Fibroblast of lung (primary cell): ENCODE measurements at regions not wholly inside any gene's neighbourhood (a gene's known extent, or its start where the extent isn't known, plus 50 kb on each side); places are given as distances from the start of the nearest gene placed in this dataset.

Experiments
- DNase-seq, 2 donors: peaks; one replicate each; pipeline versions ENCODE4 v3.0.0 to v3.0.0-alpha.2; 2010; ENCODE audit warnings: low read depth in 2 of 2
- H2AFZ ChIP-seq: 2 replicates; pipeline ENCODE4 v1.5.1; 2012; ENCODE audit warnings: low read length, control low read depth, inconsistent platforms
- H3K27ac ChIP-seq: 2 replicates; pipeline ENCODE4 v1.5.1; 2011; ENCODE audit warnings: low read length, control low read depth; ENCODE audit not compliant: insufficient read depth
- H3K27me3 ChIP-seq: 2 replicates; pipeline ENCODE4 v1.5.1; 2011; ENCODE audit warnings: mild to moderate bottlenecking, low read length; ENCODE audit not compliant: control insufficient read depth, insufficient read depth
- H3K36me3 ChIP-seq: 2 replicates; pipeline ENCODE4 v1.5.1; 2011; ENCODE audit warnings: low read length; ENCODE audit not compliant: control insufficient read depth, insufficient read depth
- H3K4me1 ChIP-seq: 2 replicates; pipeline ENCODE4 v1.5.1; 2011; ENCODE audit warnings: low read length; ENCODE audit not compliant: control insufficient read depth, insufficient read depth; ENCODE audit errors: extremely low read depth
- H3K4me2 ChIP-seq: 2 replicates; pipeline ENCODE4 v1.5.1; 2011; ENCODE audit warnings: low read length, control low read depth; ENCODE audit not compliant: insufficient read depth; ENCODE audit errors: extremely low read depth
- H3K4me3 ChIP-seq, 4 experiments: fragments of 200-600 bp in 1 of 4; sonication (generic) in 1 of 4; replicated peaks in 1 of 4; 2 replicates each; pipeline ENCODE4 v1.5.1; 2011 to 2016; ENCODE audit warnings: low read length in 4 of 4, low read depth in 3 of 4, mild to moderate bottlenecking in 3 of 4, control low read depth in 2 of 4, inconsistent platforms in 1 of 4, mixed read lengths in 1 of 4; ENCODE audit not compliant: insufficient read depth in 1 of 4; ENCODE audit errors: control extremely low read depth in 1 of 4
- H3K79me2 ChIP-seq: 2 replicates; pipeline ENCODE4 v1.5.1; 2012; ENCODE audit warnings: mild to moderate bottlenecking, low read length, inconsistent platforms; ENCODE audit not compliant: control insufficient read depth, insufficient read depth
- H3K9ac ChIP-seq: 2 replicates; pipeline ENCODE4 v1.5.1; 2011; ENCODE audit warnings: mild to moderate bottlenecking, low read length, control low read depth; ENCODE audit not compliant: insufficient read depth
- H3K9me3 ChIP-seq: 2 replicates; pipeline ENCODE4 v1.5.1; 2012; ENCODE audit warnings: low read depth, low read length; ENCODE audit not compliant: control insufficient read depth, insufficient read depth
- H4K20me1 ChIP-seq: 2 replicates; pipeline ENCODE4 v1.5.1; 2011; ENCODE audit warnings: low read length; ENCODE audit not compliant: control insufficient read depth, insufficient read depth; ENCODE audit errors: extremely low read depth
- CTCF ChIP-seq, 2 donors: IDR thresholded peaks in 1 of 2; conservative IDR thresholded peaks in 1 of 2; 1 replicate in 1 of 2; 2 replicates in 1 of 2; pipeline ENCODE4 v1.5.1; 2011 to 2012; ENCODE audit warnings: low read length in 2 of 2, control low read depth in 1 of 2, inconsistent platforms in 1 of 2, low read depth in 1 of 2, mild to moderate bottlenecking in 1 of 2
- EZH2 ChIP-seq: IDR thresholded peaks from 2 replicates; pipeline ENCODE4 v1.5.1; 2012; ENCODE audit warnings: low read length, control low read depth, mild to moderate bottlenecking; ENCODE audit errors: missing control alignments

- H3K27me3 ChIP-seq = peaks cover 16% of the 10 kb centered on the region
- TF ChIP-seq EZH2 (no peak), CTCF (conservative IDR thresholded peaks at IDR 0.05 in 1 of 2, IDR thresholded peaks at IDR 0.05 in 1 of 2; ENCODE audit: low read depth in 1 of 2, low read length in 2 of 2) (no peak)
- H3K4me3 ChIP-seq = no peak overlapping the region
- no peaks in the 10 kb centered on the region for H3K4me1 ChIP-seq
- H3K9ac ChIP-seq = no peak overlapping the region
- no peak overlapping the region for H3K4me2 ChIP-seq
- no peak overlapping the region for H3K27ac ChIP-seq
- no peaks in the 10 kb centered on the region for H4K20me1 ChIP-seq
- H3K79me2 ChIP-seq = no peaks in the 10 kb centered on the region
- no peaks in the 10 kb centered on the region for H3K36me3 ChIP-seq
- H3K9me3 ChIP-seq = no peaks in the 10 kb centered on the region
- no peak for DNase-seq
- H2AFZ ChIP-seq = no peak overlapping the region
Measured at GRCh38 chr4:38204339-38205035, 244.3 kb downstream of the PTTG2 start.

- no peak for DNase-seq
- H4K20me1 ChIP-seq = no peaks in the 10 kb centered on the region
- H3K4me2 ChIP-seq = no peak overlapping the region
- peaks cover 9% of the 10 kb centered on the region for H3K27me3 ChIP-seq
- no peak overlapping the region for H2AFZ ChIP-seq
- H3K9ac ChIP-seq = no peak overlapping the region
- H3K36me3 ChIP-seq = no peaks in the 10 kb centered on the region
- H3K9me3 ChIP-seq = no peaks in the 10 kb centered on the region
- TF ChIP-seq EZH2 (no peak), CTCF (conservative IDR thresholded peaks at IDR 0.05 in 1 of 2, IDR thresholded peaks at IDR 0.05 in 1 of 2; ENCODE audit: low read depth in 1 of 2, low read length in 2 of 2) (no peak)
- no peak overlapping the region for H3K27ac ChIP-seq
- H3K4me3 ChIP-seq = no peak overlapping the region
- H3K79me2 ChIP-seq = no peaks in the 10 kb centered on the region
- H3K4me1 ChIP-seq = no peaks in the 10 kb centered on the region
Measured at GRCh38 chr4:38205261-38205660, 245.1 kb downstream of the PTTG2 start.

DNA sequence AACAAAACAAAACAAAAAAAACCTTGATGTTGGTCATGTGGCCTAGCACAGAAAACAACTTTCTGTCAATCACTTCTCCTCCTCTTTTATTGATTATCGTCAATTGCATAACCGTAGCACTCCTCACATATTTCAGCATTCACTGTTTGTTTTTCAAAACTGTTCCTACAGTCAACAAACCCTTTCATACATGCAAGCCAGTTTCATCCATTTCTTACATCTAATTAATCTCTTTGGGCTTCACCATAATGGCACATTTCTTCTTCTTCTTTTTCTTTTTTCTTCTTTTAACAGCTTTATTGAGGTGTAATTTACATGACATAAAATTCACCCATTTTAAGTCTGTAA lies 246.9 kb downstream of the PTTG2 start:
- Histone ChIP-seq H3K27ac (no peak overlapping the region), H3K4me1 (peaks cover 5% of the 10 kb centered on the region), H3K4me2 (no peak overlapping the region), H3K27me3 (peaks cover 6% of the 10 kb centered on the region), H3K9ac (no peak overlapping the region), H3K79me2 (no peaks in the 10 kb centered on the region), H4K20me1 (no peaks in the 10 kb centered on the region), H2AFZ (no peak overlapping the region), H3K4me3 (no peak overlapping the region), H3K9me3 (no peaks in the 10 kb centered on the region), H3K36me3 (no peaks in the 10 kb centered on the region)
- TF ChIP-seq CTCF (conservative IDR thresholded peaks at IDR 0.05 in 1 of 2, IDR thresholded peaks at IDR 0.05 in 1 of 2; ENCODE audit: low read depth in 1 of 2, low read length in 2 of 2) (no peak), EZH2 (no peak)
- DNase-seq = no peak
